Effector CD8-positive, alpha-beta T cell (primary cell): ENCODE measurements at regions not wholly inside any gene's neighbourhood (a gene's known extent, or its start where the extent isn't known, plus 50 kb on each side); places are given as distances from the start of the nearest gene placed in this dataset.

Experiments used
- DNase-seq: peaks from one replicate; lab custom pipeline; 2025; lab: John Stamatoyannopoulos, UW

DNA sequence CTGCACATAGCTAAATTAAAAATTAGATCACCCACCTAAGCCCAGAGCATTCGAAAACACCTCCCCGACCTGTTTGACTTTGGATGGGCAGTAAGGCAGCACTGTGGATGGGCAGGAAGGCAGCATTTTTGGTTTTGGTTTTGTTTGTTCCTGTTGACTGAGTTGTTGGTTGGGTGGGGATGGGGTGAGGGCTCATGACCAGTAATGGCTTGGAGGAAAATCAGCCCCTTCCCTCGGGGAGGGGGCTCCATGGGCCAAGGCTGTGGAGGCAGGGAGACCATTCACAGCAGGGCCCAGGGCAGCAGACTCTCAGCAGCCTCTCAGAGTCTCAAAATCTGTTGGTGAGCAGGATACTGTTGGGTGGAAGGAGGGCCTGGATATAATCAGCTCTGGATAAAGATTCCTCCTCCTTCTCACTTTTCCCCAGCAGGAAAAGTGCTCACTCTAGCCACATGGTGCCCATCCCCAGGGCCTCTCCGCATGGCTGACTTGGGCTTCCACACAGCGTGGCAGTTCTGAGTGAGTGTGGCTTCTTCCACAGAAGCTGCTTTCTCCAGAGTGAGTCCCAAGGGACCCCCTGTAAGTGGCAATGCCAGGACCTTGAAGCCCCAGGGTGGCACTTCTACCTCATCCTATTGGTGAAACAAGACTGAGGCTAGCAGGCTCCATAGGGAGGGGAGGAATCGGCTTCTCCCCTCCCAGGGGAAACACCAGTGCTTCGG lies 1491.2 kb downstream of the BRD1 start:
- no peak for DNase-seq

- no peak for DNase-seq
Observed at GRCh38 chr22:48335442-48336139, 1492.1 kb downstream of the BRD1 start.

- no peak for DNase-seq
Observed at GRCh38 chr22:48334971-48335370, 1492.7 kb downstream of the BRD1 start.

GRCh38 chr22:48333816-48334735 lies 1493.6 kb downstream of the BRD1 start:
- DNase-seq = no peak

DNA sequence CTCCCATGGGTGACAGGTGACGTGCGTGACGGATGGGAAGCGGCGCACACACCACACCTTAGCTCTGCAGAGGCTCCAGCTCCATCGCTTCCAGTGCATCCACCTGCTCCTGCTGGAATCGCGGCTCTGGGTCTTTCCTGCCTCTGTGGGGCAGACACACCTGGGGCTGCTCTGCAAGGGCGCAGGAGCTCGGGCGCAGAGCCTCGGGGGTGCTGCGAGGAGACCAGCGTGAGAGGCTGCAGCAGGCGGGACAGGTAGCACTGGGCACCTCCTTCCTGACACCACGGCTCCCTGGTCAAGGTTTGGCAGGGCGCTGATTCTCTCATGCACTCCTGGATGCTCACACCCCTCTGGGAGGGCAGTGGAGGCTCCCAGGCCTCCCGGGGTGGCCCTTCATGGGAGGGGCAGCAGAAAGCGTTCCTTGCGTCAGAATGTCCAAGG lies 1494.3 kb downstream of the BRD1 start:
- DNase-seq = no peak

- DNase-seq = no peak
Observed at GRCh38 chr22:48332438-48333322, 1495.0 kb downstream of the BRD1 start.

GRCh38 chr22:48331691-48332220 lies 1495.9 kb downstream of the BRD1 start:
- no peak for DNase-seq

GRCh38 chr22:48331266-48331665 lies 1496.4 kb downstream of the BRD1 start:
- no peak for DNase-seq

DNA sequence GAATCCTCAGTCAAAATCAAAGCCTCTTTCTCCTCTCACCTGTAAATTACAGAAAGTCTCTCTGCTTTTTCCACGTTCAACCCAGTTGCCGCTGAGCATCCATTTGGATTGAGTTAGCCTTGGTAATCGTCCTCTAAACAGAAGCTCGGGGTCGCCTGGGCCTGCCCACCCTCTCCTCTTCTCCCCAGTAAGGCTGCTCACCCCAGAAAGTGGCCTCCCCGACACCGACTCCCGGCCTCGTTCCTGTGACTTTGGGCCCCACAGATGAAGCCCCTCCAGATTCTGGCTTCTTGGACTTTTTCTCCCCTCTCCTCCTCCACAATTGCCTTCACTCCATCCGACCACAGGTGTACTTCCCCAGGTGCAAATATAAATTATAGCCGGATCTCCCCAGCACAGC lies 1500.0 kb downstream of the BRD1 start:
- DNase-seq = no peak

GRCh38 chr22:48323746-48324145 lies 1503.9 kb downstream of the BRD1 start:
- DNase-seq = no peak

- DNase-seq = no peak
Observed at GRCh38 chr22:48322907-48323306, 1504.8 kb downstream of the BRD1 start.

DNA sequence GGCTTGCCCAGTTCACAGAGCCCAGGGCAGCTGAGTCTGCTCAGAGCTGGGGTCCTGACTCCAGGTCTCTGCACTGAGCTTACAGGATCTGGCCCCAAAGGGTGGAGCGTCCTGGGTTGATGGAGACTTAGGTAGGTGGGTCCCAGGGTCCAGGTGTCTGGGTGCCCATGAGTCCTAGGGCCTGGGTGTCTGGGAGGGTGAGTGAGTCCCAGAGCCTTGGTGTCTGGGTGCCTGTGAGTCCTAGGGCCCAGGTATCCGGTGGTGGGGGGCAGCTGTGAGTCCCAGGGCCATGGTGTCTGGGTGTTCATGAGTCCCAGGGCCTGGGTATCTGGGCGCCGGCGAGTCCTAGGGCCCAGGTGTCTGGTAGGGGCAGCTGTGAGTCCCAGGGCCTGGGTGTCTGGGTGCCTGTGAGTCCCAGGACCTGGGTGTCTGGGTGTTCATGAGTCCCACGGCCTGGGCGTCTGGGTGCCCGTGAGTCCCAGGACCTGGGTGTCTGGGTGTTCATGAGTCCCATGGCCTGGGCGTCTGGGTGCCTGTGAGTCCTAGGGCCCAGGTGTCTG lies 1505.6 kb downstream of the BRD1 start:
- no peak for DNase-seq

DNA sequence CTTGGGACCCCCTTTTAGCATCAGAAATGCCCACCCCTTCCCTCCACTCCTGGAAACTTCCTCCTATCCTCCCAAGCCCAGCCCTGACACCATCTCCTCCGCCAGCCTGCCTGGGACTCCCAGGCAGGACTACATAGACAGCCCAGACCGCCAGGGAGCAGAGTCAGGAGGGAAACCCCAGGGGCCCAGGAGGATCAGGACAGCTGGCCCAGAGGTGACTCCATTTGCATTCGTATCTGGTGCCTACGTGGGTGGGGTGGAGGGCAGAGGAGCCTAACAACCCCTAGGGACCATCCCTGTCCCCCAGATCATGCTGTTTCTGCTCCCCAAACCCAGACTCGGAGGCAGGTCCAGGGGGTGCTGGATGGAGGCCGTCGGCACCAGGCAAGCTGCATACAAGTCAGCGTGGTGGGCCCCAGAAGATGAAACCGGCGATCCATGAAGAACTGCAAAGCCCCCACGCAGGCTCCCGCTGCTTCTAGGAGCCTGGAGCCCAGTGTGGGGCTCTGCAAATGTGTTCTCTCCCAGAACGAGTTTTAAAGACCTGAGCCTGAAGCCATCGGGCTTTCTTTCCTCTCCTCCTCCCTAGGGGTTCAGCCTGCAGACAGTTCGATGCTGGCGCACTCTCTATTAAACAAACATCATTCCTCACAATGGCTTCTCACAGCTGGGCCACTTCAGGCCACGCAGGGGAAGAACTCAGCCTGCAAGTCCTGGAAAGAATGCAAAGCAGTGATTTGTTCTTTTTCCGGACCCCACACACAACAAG lies 1506.8 kb downstream of the BRD1 start:
- DNase-seq = no peak

GRCh38 chr22:48320048-48320682 lies 1507.5 kb downstream of the BRD1 start:
- no peak for DNase-seq

DNA sequence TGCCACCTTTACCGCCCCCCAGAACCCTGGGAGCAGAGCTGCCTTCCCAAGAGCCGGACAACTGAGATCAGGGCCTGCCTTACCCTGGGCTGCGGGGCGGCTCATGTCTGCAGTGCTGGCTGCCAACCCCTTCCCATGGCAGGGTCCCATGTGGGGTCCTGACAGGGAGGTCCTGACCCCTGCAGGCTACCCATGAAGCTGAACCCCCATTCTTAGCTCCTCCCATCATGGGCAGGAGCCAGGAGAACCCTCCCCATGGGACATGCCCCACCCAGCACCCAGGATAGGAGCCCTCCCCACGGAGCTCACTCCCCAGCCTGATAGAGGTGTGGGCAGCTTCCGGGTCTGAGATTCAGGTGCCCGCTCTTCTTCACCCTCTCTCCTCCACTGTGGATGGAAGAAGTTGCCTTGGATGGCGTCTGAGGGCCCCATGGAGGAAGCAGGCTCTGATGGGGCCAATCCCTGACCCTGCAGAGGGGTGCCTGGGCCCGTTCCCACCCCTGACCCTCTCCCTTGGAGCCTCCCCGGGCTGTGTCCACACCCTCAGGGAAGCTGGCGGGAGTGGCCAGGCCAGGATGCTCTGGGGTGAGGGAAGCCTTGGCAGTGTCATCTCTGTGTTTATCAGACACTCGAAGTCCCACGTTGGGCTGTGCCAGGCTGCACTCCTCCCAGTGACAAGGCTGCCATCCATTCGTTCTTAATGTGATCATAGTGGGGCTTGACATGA lies 1508.2 kb downstream of the BRD1 start:
- no peak for DNase-seq

GRCh38 chr22:48318575-48319320 lies 1508.9 kb downstream of the BRD1 start:
- DNase-seq = no peak

- DNase-seq = no peak
Observed at GRCh38 chr22:48318173-48318572, 1509.5 kb downstream of the BRD1 start.
